NCI-H187 treated with DMSO at 0.1 percent for 48 hours (cell line): ENCODE measurements at regions not wholly inside any gene's neighbourhood (a gene's known extent, or its start where the extent isn't known, plus 50 kb on each side); places are given as distances from the start of the nearest gene placed in this dataset.
"Not testable (repeated sequence)": the region's sequence is repeated elsewhere in the genome, so short reads cannot be mapped to it uniquely, and the experiment has no call there.

Experiments used
- DNase-seq: peaks from one replicate; lab custom pipeline; 2025; lab: John Stamatoyannopoulos, UW

- no peak for DNase-seq
These were observed 364.7 kb upstream of the SASH1 start for GRCh38 chr6:147977851-147978465.

GRCh38 chr6:147979966-147980365 is 362.7 kb upstream of the SASH1 start:
- no peak for DNase-seq

DNA sequence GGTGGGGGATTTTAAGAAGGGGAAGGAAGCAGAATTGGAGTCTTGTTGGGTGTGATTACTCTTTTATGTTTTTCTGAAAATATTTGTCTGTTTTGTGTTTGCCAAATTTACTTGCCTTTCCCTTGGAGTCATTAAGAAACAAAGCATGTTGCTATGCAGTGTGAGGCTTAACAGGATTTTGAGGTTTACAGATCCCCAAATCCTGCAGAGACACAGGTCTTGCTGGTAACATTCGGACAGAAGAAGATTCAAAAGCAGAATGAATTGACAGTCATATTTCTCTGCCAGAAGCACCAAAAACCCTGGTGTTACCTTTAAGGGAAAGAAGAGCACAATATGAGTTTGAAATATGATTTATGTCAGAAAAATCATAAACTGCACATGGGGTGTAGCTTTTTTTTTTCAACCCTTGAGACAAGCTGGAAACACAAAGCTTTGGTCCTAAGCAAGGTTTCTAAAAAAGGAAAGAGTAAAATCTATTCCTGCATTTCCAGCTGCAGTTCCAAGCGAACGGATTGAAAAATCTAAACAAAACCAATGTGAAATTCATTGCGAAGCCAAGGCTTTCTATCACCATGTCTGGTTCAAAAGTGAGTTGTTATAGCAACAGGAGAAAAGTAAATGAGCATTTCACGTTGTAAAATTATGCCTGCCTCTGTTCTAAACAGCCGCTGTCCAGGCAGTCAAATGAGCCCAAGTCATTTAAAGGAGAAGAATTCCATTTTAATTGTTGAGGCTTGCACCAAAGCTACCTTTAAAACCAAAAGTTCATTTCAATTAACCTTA is 358.9 kb upstream of the SASH1 start:
- DNase-seq = no peak

DNA sequence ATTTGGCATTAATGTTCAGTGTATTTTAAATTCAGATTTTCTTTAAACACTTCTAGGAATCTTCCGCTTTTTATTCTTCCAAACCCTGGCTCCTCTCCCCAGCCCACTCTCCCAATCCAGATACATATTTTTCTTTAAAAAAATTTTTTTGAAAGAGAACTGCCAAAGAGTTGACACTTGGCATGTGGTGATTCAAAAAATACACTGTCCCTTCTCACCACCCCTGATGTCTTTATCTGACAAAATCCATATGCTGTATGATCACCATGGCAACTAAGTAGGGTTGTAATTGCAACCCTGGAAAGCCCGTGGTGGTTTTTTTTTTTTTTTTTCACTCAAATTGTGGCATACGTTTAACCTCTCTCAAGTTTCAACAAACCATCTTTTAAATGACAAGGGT is 355.8 kb upstream of the SASH1 start:
- DNase-seq = no peak

GRCh38 chr6:147990159-147990558 is 352.5 kb upstream of the SASH1 start:
- no peak for DNase-seq

- no peak for DNase-seq
These were observed 350.7 kb upstream of the SASH1 start for GRCh38 chr6:147991961-147992360.

GRCh38 chr6:147999001-147999540 is 343.6 kb upstream of the SASH1 start:
- DNase-seq = no peak

DNA sequence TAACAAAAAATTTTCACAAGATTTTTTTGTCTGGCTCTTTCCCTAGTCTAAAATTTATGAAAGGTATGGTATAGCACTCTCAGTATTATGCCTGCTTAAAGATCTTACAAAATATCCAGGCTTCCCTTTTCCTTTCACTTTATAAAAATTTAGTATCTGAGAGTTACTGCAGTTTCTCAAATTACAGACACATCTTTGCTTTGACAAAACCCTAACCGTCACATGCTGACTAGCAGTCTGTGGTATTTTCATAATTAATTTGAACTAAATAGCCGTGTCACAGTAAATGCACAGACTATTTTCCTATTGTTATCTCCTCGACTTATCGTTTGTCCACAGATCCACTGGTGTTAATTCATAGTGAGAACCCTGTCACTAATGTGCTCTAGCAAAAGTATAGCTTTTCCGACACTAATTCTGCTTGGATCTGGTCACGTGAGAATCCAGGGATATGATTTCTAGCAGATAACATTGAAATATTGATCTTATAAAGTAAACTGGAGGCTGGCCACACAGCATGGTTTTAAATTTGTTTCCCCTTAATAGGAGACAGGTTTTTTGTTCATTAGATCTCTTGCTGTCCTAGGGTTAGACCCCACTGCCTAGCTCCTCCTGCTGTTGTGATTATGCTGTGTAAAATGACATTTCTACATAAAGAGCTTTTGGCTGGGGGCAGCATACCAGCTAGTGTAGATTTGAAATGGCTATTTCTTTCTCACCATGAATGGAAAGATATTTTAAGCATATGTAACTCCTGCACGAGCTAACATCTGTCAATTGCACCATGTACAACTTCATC is 340.6 kb upstream of the SASH1 start:
- DNase-seq = no peak

DNA sequence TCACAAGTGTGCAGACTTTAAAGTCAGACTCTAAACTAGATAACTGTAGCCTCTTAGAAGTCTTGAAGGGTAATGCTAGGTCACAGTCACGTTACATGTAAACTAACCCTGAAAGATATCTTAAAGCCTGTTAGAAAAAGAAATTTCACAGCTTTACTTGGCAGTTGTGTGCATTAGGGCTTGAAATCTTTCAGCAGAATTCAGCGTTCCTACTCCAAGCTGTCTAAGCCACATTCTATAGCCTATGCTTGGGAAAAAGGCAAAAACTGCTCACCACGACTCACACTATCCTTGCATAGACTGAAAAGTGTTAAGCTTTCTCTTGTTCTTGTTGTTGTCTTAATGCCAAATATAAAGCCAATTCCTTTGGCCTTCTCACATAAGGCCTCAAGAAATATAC is 338.0 kb upstream of the SASH1 start:
- no peak for DNase-seq

GRCh38 chr6:148005806-148006205 is 336.8 kb upstream of the SASH1 start:
- no peak for DNase-seq

DNA sequence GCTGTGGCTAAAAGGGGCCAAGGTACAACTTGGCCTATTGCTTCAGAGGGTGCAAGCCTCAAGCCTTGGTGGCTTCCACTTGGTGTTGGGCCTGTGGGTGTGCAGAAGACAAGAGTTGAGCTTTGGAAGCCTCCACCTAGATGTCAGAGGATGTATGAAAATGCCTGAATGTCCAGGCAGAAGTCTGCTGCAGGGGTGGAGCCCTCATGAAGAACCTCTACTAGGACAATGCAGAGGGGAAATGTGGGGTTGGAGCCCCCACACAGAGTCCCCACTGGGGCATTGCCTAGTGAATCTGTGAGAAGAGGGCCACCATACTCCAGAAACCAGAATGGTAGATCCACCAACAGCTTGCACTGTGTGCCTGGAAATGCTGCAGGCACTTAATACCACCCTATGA is 332.1 kb upstream of the SASH1 start:
- not testable (repeated sequence) for DNase-seq

DNA sequence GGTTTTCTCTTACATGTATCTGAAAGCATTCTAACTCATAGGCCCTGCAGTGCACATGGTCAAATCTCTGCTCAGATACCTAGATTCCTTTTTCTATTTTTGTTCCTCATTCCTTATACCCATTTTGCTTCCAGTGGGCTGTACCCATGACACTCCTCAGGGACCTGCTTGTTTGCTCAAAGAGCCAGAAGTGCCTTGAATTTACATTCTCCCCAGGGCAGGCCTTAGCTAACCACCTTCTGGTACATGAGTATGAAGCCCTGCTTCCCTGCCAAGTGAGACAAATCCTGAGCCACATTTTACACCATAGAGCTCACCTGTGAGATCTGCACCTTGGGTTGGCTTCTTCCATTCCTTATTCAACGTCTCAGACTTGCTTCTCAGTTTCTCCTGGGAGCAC is 326.6 kb upstream of the SASH1 start:
- no peak for DNase-seq

DNA sequence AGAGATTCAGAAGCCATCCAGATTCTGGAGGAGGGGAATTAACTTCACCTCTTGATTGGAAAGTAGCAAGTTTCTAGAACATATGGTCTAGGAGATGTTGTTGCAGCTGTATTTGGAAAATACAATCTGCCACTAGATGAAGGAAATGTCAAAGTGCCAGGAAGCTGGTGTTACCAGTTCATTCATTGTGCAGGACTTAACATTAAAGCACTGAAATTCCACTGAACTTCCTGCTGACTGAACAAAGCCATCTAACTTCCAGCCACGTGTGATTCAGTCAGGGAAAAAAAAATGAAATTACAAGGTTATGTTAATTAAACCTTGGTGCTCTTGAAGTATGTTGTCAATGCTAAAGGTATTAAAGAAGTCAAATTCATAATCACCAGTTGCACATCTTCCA is 321.5 kb upstream of the SASH1 start:
- no peak for DNase-seq

DNA sequence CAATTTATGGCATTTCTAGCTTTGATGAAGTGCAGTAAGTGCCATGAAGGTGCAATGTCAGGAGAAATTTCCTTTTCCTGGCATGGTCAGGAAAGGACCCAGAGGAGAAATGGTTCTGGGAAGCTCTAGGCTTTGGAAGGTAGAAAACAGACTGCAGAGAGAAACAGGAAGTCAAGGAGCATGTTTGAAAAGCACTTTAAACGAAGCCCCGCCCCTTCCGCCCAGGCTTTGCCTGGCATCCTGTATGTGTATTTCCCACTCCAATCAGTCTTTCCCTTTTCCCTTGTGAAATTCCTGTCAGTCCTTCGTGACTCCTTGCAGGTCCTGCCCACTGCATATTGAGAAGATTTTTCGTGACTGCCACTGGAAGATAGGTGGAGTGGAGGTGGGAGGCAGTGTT is 320.9 kb upstream of the SASH1 start:
- no peak for DNase-seq

- not testable (repeated sequence) for DNase-seq
These were observed 320.4 kb upstream of the SASH1 start for GRCh38 chr6:148022279-148022678.

GRCh38 chr6:148027201-148027600 is 315.4 kb upstream of the SASH1 start:
- peak; percentile 76 for DNase-seq

- DNase-seq = no peak
These were observed 306.7 kb upstream of the SASH1 start for GRCh38 chr6:148035806-148036390.

DNA sequence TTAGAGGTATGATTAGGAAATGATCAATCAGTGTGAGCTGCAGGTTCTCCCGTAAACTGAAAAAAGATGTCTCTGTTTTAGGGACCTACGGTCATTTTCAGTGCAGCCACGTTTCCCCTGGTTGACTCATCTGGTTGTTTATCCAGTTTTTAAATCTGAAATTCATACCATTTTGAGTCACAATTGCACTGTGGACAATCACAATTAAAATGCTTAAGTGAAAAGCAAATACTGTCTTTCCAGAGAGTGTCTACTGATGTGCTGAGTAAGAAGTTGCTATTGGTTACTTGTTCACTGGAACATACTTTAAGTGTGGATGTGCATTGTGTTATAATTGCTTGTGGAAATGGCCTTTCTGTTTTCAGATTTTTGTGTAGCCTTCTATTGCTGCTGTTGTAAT is 305.1 kb upstream of the SASH1 start:
- DNase-seq = peak; percentile 31

DNA sequence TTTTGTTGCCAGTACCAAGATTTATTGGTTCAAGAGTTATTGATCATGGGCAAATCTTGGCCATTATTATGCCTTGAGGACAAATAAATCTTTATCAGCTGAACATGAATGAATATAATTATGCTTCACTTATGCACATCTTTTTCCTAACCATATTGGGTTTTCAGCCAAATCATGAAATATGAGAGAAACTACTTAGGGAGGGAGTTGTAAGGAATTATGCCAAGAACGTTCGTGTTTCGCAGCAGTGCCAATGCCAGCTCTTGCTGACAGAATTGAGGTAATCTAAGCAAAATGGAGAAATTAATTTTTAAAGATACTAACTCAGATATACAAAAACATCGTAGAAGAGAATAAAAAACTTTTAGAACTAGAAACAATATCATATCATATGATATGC is 301.1 kb upstream of the SASH1 start:
- DNase-seq = no peak

DNA sequence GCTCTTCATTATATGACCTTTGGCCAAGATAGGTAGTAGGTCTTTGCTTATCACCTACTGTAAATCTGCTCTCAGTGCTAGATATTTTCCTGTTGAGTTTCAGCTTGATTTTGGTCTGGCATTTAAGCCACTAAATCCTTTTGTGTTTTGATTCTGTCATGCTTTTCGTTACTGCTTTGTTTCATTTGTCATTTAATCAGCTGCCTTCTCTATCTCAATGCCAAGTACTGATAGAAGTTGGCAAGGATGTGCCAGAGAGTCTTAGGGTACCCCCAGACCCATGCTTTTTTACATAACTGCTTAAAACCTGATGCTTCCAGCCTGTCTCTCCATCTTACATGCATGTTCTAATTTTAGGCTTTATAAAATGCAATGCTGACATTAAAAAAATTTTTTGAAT is 300.1 kb upstream of the SASH1 start:
- no peak for DNase-seq

DNA sequence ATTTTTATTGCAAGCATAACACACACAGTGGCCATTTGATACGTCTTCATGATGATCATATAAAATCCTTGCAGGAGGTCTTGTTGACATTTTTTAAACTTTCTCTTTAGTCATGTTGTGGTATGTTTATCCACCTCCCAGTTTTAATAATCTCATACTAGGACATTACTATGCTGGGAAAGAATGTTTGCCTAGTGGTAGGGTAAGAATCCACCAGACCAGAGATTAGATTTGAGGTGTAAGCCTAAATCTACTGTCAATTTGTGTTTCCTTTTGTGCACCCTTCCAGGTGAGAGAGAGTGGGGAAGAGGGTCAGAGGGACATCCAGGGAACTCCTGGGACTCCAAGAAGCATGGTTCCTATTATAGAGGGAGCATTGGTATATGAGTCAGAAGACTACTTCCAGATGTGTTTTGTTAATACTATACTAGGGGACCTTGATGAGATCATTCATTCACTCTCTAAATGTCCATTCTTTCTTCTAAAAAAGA is 298.3 kb upstream of the SASH1 start:
- DNase-seq = no peak

GRCh38 chr6:148044921-148045320 is 297.7 kb upstream of the SASH1 start:
- DNase-seq = no peak
